ENCODE measurements at regions not wholly inside any gene's neighbourhood (a gene's known extent, or its start where the extent isn't known, plus 50 kb on each side); places are given as distances from the start of the nearest gene placed in this dataset.

- DNase-seq (ENCODE audit: low read depth), result no peak
- TF ChIP-seq CTCF (IDR thresholded peaks at IDR 0.05; ENCODE audit: insufficient read depth, low read depth, low read length, missing control alignments), result no peak
- H3K4me3 ChIP-seq (ENCODE audit: low read depth, low read length), result no peak overlapping the region
These were observed 140.6 kb upstream of the LGALSL start for GRCh38 chr2:64313398-64313723.

- no peak for DNase-seq (ENCODE audit: low read depth)
- H3K4me3 ChIP-seq (ENCODE audit: low read depth, low read length), result no peak overlapping the region
- TF ChIP-seq CTCF (IDR thresholded peaks at IDR 0.05; ENCODE audit: insufficient read depth, low read depth, low read length, missing control alignments), result no peak
These were observed 138.5 kb upstream of the LGALSL start for GRCh38 chr2:64315291-64315960.

GRCh38 chr2:64317707-64318475, 136.1 kb upstream of the LGALSL start:
- TF ChIP-seq CTCF (IDR thresholded peaks at IDR 0.05; ENCODE audit: insufficient read depth, low read depth, low read length, missing control alignments), result no peak

GRCh38 chr2:64318476-64318748, 135.6 kb upstream of the LGALSL start:
- peak; percentile 28 for DNase-seq (ENCODE audit: low read depth)
- TF ChIP-seq CTCF (IDR thresholded peaks at IDR 0.05; ENCODE audit: insufficient read depth, low read depth, low read length, missing control alignments), result no peak
- H3K4me3 ChIP-seq (ENCODE audit: low read depth, low read length), result no peak overlapping the region

More at GRCh38 chr2:64317707-64318475, 136.1 kb upstream of the LGALSL start:
- peak; percentile 42 for DNase-seq (ENCODE audit: low read depth)
- H3K4me3 ChIP-seq (ENCODE audit: low read depth, low read length), result no peak overlapping the region

- no peak for TF ChIP-seq CTCF (IDR thresholded peaks at IDR 0.05; ENCODE audit: insufficient read depth, low read depth, low read length, missing control alignments)
- no peak for DNase-seq (ENCODE audit: low read depth)
- H3K4me3 ChIP-seq (ENCODE audit: low read depth, low read length), result no peak overlapping the region
These were observed 134.1 kb upstream of the LGALSL start for GRCh38 chr2:64319896-64320295.

GRCh38 chr2:64322433-64322832, 131.5 kb upstream of the LGALSL start:
- no peak for DNase-seq (ENCODE audit: low read depth)
- no peak overlapping the region for H3K4me3 ChIP-seq (ENCODE audit: low read depth, low read length)
- no peak for TF ChIP-seq CTCF (IDR thresholded peaks at IDR 0.05; ENCODE audit: insufficient read depth, low read depth, low read length, missing control alignments)

GRCh38 chr2:64323197-64323596, 130.8 kb upstream of the LGALSL start:
- DNase-seq (ENCODE audit: low read depth), result no peak
- TF ChIP-seq CTCF (IDR thresholded peaks at IDR 0.05; ENCODE audit: insufficient read depth, low read depth, low read length, missing control alignments), result no peak
- no peak overlapping the region for H3K4me3 ChIP-seq (ENCODE audit: low read depth, low read length)

Data from GM12865 (cell line).